ENCODE measurements at regions not wholly inside any gene's neighbourhood (a gene's known extent, or its start where the extent isn't known, plus 50 kb on each side); places are given as distances from the start of the nearest gene placed in this dataset.

GRCh38 chr7:32410545-32410944 is 79.6 kb downstream of the LSM5 start:
- H3K36me3 Mint-ChIP-seq (ENCODE audit: low read depth), result no peaks in the 10 kb centered on the region
- no peak overlapping the region for H3K4me3 Mint-ChIP-seq
- intact Hi-C loops (cut with DNase I, micrococcal nuclease), result no loop called here
- TF ChIP-seq, protein P1, sequence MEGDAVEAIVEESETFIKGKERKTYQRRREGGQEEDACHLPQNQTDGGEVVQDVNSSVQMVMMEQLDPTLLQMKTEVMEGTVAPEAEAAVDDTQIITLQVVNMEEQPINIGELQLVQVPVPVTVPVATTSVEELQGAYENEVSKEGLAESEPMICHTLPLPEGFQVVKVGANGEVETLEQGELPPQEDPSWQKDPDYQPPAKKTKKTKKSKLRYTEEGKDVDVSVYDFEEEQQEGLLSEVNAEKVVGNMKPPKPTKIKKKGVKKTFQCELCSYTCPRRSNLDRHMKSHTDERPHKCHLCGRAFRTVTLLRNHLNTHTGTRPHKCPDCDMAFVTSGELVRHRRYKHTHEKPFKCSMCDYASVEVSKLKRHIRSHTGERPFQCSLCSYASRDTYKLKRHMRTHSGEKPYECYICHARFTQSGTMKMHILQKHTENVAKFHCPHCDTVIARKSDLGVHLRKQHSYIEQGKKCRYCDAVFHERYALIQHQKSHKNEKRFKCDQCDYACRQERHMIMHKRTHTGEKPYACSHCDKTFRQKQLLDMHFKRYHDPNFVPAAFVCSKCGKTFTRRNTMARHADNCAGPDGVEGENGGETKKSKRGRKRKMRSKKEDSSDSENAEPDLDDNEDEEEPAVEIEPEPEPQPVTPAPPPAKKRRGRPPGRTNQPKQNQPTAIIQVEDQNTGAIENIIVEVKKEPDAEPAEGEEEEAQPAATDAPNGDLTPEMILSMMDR (IDR thresholded peaks at IDR 0.05), result no peak
- H3K4me1 ChIP-seq (ENCODE audit: insufficient read depth, low read length), result no peaks in the 10 kb centered on the region
- no peak for DNase-seq
- ChIA-PET CTCF (no interaction called here), POLR2A (no interaction called here)
- no peaks in the 10 kb centered on the region for H3K9me3 ChIP-seq (ENCODE audit: control insufficient read depth in 1 of 2, insufficient read depth in 1 of 2, low read length in 2 of 2)
- H3K9me3 Mint-ChIP-seq, result no peaks in the 10 kb centered on the region
- H3K4me3 ChIP-seq (ENCODE audit: low read length), result no peak overlapping the region
- no peak for ATAC-seq (ENCODE audit: poor library complexity)
- no peak overlapping the region for H3K27ac ChIP-seq (ENCODE audit: low read depth in 1 of 2, low read length in 2 of 2)
- H3K36me3 ChIP-seq (ENCODE audit: insufficient read depth, low read length), result no peaks in the 10 kb centered on the region
- H3K4me1 Mint-ChIP-seq (ENCODE audit: low read depth), result no peaks in the 10 kb centered on the region
- peaks cover 0 to 6% of the 10 kb centered on the region in 2 experiments for H3K27me3 ChIP-seq (ENCODE audit: control insufficient read depth in 1 of 2, insufficient read depth in 2 of 2, low read length in 2 of 2)
- no peak overlapping the region for H3K27ac Mint-ChIP-seq
- peaks cover 21% of the 10 kb centered on the region for H3K27me3 Mint-ChIP-seq

DNA sequence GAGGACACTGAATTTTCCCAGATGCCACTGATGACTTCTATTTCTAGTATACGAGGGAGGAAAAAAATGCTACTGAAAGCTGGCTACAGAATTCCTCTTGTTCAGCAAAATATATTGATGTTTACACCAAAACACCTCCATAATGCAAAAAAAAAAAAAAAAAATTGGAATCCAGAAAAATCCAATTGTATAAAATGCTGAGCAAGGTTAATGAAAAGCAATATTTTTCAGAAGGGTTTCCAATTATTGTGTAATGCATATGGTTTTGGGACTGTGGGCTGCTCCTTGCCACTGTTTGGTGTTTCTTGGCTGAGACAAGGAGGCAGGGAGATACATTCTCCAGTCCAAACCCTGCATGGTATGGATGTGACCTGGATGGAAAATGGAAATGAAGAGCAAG is 83.8 kb downstream of the LSM5 start:
- no peaks in the 10 kb centered on the region for H3K4me1 ChIP-seq (ENCODE audit: insufficient read depth, low read length)
- peaks cover 0 to 2% of the 10 kb centered on the region in 2 experiments for H3K27me3 ChIP-seq (ENCODE audit: control insufficient read depth in 1 of 2, insufficient read depth in 2 of 2, low read length in 2 of 2)
- POLR2A ChIA-PET, result no interaction called here
- DNase-seq (no peak), ATAC-seq (ENCODE audit: poor library complexity) (no peak)
- no peaks in the 10 kb centered on the region for H3K4me1 Mint-ChIP-seq (ENCODE audit: low read depth)
- no peak overlapping the region for H3K4me3 ChIP-seq (ENCODE audit: low read length)
- TF ChIP-seq, protein P1 (IDR thresholded peaks at IDR 0.05), result no peak
- H3K27me3 Mint-ChIP-seq, result peaks cover 31% of the 10 kb centered on the region
- no peaks in the 10 kb centered on the region for H3K9me3 ChIP-seq (ENCODE audit: control insufficient read depth in 1 of 2, insufficient read depth in 1 of 2, low read length in 2 of 2)
- H3K27ac Mint-ChIP-seq, result no peak overlapping the region
- no peaks in the 10 kb centered on the region for H3K36me3 Mint-ChIP-seq (ENCODE audit: low read depth)
- intact Hi-C loops (cut with DNase I, micrococcal nuclease), result no loop called here
- H3K27ac ChIP-seq (ENCODE audit: low read depth in 1 of 2, low read length in 2 of 2), result no peak overlapping the region
- H3K4me3 Mint-ChIP-seq, result no peak overlapping the region
- CTCF ChIA-PET, result no interaction called here
- H3K36me3 ChIP-seq (ENCODE audit: insufficient read depth, low read length), result no peaks in the 10 kb centered on the region
- no peaks in the 10 kb centered on the region for H3K9me3 Mint-ChIP-seq

DNA sequence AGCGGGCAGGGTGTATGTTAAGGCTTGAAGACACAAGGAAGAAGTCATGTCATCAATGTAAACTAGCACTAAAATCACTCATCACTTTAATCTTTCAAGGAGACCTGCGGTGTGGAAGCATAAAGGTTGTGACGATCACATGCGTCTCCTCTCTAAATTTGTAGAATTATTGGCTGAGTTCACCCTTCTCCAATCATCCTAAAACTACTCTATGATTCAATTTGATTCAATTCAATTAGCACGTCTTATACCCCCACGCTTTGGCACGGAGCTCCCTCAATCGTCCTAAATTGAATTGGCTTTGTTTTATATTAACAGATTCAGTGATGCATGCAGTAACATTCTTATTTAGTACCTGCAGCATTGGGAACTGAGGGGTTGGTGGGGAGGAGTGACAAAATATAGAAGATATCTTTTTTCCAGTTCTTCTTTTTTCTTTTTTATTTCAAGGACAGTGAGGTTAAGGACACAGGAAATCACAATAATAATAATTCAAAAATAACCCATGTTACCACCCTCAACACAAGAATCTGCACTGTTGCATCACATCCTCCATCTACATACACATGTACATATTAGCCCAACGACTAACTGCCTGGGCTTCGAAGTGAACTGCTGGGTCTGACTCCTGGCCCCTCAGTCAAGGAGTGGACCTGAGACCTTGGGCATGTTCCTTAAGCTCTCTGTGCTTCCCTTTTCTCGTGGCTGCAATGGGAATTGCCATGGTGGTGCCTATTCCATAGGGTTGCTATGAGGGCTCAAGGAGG is 86.5 kb downstream of the LSM5 start:
- CTCF ChIA-PET, result no interaction called here
- no peak overlapping the region for H3K27ac ChIP-seq (ENCODE audit: low read depth in 1 of 2, low read length in 2 of 2)
- Mint-ChIP-seq H3K4me1 (ENCODE audit: low read depth) (no peaks in the 10 kb centered on the region), H3K27me3 (peaks cover 28% of the 10 kb centered on the region), H3K4me3 (no peak overlapping the region), H3K36me3 (ENCODE audit: low read depth) (no peaks in the 10 kb centered on the region), H3K9me3 (no peaks in the 10 kb centered on the region), H3K27ac (no peak overlapping the region)
- DNase-seq (no peak), ATAC-seq (ENCODE audit: poor library complexity) (no peak)
- no peaks in the 10 kb centered on the region for H3K36me3 ChIP-seq (ENCODE audit: insufficient read depth, low read length)
- H3K9me3 ChIP-seq (ENCODE audit: control insufficient read depth in 1 of 2, insufficient read depth in 1 of 2, low read length in 2 of 2), result no peaks in the 10 kb centered on the region
- H3K4me1 ChIP-seq (ENCODE audit: insufficient read depth, low read length), result no peaks in the 10 kb centered on the region
- H3K4me3 ChIP-seq (ENCODE audit: low read length), result no peak overlapping the region
- POLR2A ChIA-PET, result no interaction called here
- no peaks in the 10 kb centered on the region for H3K27me3 ChIP-seq (ENCODE audit: control insufficient read depth in 1 of 2, insufficient read depth in 2 of 2, low read length in 2 of 2)
- TF ChIP-seq, protein P1 (IDR thresholded peaks at IDR 0.05), result no peak
- intact Hi-C loops (cut with DNase I, micrococcal nuclease), result no loop called here
